ENCODE measurements at regions not wholly inside any gene's neighbourhood (a gene's known extent, or its start where the extent isn't known, plus 50 kb on each side); places are given as distances from the start of the nearest gene placed in this dataset.
"Not testable (repeated sequence)": the region's sequence is repeated elsewhere in the genome, so short reads cannot be mapped to it uniquely, and the experiment has no call there.

DNA sequence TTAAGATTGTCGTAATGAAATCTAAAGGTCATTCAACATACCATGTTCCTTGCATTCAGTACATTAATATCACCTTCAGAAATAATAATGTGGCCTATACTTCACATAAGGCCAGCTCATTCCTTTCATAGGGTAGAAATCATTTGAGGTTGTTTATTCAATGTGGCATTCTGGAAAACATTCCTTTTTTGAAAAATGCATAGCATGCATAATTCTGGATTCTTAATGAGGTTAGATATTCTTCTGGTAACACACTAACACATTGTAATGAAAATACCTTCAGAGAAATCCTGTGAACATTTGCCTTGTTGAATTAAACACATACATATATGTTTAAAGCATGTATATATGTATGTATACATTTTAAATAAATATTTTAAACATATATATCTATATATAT is 204.6 kb upstream of the KCNH7 start:
- no peak for DNase-seq
- no peak for ATAC-seq
- intact Hi-C loops (cut with DNase I, micrococcal nuclease): no loop called here

GRCh38 chr2:163039266-163039665 is 200.7 kb upstream of the KCNH7 start:
- no peak for ATAC-seq

GRCh38 chr2:163028807-163029206 is 190.2 kb upstream of the KCNH7 start:
- intact Hi-C loops (cut with DNase I, micrococcal nuclease): no loop called here
- ATAC-seq (no peak), DNase-seq (no peak)

More at GRCh38 chr2:163039266-163039665, 200.7 kb upstream of the KCNH7 start:
- intact Hi-C loops (cut with DNase I, micrococcal nuclease): no loop called here
- DNase-seq: no peak

GRCh38 chr2:163026136-163026775 is 187.7 kb upstream of the KCNH7 start:
- DNase-seq; ATAC-seq; intact Hi-C loops (cut with DNase I, micrococcal nuclease): not testable (repeated sequence)

DNA sequence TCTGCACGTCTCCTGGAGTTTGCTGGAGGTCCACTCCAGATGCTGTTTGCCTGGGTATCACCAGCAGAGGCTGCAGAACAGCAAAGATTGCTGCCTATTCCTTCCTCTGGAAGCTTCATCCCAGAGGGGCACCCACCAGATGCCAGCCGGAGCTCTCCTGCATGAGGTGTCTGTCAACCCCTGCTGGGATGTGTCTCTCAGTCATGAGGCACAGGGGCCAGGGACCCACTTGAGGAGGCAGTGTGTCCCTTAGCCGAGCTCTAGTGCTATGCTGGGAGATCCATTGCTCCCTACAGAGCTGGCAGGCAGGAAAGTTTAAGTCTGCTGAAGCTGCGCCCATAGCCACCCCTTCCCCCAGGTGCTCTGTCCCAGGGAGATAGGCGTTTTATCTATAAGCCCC is 178.3 kb upstream of the KCNH7 start:
- DNase-seq; intact Hi-C loops (cut with DNase I, micrococcal nuclease); ATAC-seq: not testable (repeated sequence)

GRCh38 chr2:163011000-163011399 is 172.4 kb upstream of the KCNH7 start:
- intact Hi-C loops (cut with DNase I, micrococcal nuclease): no loop called here
- no peak for ATAC-seq

DNA sequence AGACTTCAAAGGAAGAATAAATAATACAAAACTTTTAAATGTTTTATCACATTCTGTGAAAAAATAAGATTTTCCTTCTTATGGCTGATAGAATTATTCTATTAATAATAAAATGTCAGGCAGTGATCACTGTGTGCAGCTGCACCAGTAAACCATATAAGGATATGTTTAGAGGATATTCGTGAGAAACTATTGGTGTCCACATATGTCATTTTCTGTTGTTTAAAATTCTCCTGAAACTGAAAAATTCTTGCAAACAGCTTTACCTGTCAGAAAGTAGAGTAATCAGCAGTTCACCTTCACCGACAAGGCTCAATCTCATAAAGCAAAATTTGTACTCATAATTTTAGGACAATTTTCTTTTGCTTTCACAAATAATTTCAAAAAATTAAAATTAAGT is 170.1 kb upstream of the KCNH7 start:
- DNase-seq (no peak), ATAC-seq (no peak)
- intact Hi-C loops (cut with DNase I, micrococcal nuclease): no loop called here

More at GRCh38 chr2:163011000-163011399, 172.4 kb upstream of the KCNH7 start:
- no peak for DNase-seq

GRCh38 chr2:162994718-162995117 is 156.2 kb upstream of the KCNH7 start:
- DNase-seq (no peak), ATAC-seq (no peak)
- intact Hi-C loops (cut with DNase I, micrococcal nuclease): no loop called here

GRCh38 chr2:162992828-162993227 is 154.3 kb upstream of the KCNH7 start:
- DNase-seq (no peak), ATAC-seq (no peak)
- intact Hi-C loops (cut with DNase I, micrococcal nuclease): no loop called here

DNA sequence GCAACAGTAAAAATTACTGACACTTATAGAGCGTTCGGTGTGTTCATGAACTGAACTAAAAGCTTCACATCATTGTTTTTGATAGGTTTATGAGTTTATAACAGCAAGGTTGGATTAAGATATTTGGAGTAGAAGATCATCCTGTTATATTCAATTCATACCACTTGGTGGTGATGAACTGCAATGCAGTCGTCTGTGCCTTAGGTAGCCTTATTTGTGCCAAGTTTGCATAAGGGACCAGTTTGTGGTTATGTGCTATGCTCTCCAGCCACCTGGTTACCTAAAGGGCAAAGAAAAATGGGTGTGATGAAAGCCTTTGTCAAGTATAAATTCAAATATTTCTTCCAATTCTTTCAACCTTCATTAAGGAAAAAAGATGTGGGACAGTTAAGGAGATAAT is 150.9 kb upstream of the KCNH7 start:
- intact Hi-C loops (cut with DNase I, micrococcal nuclease): no loop called here
- DNase-seq (no peak), ATAC-seq (no peak)

DNA sequence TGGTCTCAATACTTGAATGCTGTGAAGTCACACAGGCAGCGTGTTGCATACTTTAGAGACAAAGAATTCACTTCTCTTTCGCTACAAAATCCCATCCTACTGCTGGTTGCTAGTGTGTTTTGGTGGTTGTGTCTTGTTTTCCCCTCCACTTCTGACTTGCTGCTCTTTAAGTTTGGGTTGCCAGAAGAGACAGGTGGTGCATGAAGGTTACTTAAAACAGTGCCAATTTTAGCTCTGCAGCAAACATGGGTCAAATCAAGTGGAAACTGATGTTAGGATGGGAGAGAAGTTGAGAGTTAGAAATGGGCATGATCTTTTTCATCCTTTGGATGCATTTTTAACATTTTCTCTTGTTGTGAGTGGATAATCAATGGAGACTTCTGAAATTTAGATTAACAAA is 136.2 kb upstream of the KCNH7 start:
- no peak for DNase-seq
- intact Hi-C loops (cut with DNase I, micrococcal nuclease): no loop called here
- ATAC-seq: no peak

DNA sequence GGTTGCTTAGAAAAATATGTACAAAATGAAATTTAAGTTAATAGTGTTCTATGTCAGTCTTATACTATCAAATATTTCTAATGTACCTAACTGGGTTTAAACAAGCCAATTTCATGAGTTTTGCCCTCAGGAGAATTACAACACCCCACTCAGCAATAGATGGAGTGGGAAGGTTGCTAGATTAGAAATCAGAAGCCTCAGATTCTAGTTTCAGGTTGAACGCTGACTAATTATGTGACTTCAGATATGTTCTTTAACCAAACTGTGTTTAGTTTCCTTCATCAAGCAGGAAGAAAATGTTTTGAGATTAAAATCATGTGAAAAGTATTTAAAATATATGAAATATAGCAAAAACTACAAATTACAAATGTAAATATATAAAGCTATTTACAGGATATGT is 133.8 kb upstream of the KCNH7 start:
- no peak for ATAC-seq
- intact Hi-C loops (cut with DNase I, micrococcal nuclease): no loop called here

DNA sequence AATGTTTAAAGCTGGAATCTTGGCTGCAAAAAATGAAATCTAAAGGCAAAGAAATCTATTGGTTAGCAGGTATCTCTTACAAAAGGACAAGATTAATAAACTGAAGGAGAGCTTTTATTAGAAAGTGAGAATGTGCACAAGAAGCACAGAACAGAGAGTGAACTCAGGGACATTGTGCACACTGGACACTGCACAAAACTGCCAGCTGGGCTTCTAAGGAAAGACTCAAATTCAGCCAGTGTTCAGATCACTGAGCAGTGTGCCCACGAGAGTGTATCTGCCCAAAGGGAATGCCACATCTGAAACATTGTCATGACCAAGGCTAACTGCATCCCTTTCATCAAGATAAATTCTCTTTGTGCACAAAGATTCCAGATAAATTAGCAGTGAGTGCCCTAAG is 129.7 kb upstream of the KCNH7 start:
- ATAC-seq (no peak), DNase-seq (no peak)
- intact Hi-C loops (cut with DNase I, micrococcal nuclease): no loop called here

More for the DNA sequence above, 133.8 kb upstream of the KCNH7 start:
- DNase-seq: no peak

DNA sequence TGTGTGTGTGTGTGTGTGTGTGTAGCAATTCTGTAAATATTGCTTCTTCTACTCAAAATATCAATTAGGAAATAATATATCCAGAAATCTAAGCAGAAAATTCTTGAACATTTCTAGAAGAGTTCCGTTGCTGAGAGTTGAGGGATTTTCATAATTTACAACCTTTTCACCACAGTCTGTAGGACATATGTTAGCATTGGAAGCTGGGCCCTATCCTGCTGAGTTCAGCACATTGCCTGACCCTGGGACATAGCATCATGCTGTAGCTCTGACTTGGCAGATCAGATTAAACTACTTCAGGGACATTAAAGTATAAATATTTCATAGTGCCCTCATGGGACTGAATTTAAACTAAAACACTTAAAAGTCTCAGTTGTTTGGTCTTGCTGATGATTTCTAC is 129.2 kb upstream of the KCNH7 start:
- intact Hi-C loops (cut with DNase I, micrococcal nuclease): no loop called here
- DNase-seq (no peak), ATAC-seq (no peak)

GRCh38 chr2:162967147-162967546 is 128.6 kb upstream of the KCNH7 start:
- DNase-seq (no peak), ATAC-seq (no peak)
- intact Hi-C loops (cut with DNase I, micrococcal nuclease): no loop called here

- intact Hi-C loops (cut with DNase I, micrococcal nuclease): no loop called here
- no peak for DNase-seq
- ATAC-seq: no peak
Measured at GRCh38 chr2:162965191-162965590, 126.6 kb upstream of the KCNH7 start.

DNA sequence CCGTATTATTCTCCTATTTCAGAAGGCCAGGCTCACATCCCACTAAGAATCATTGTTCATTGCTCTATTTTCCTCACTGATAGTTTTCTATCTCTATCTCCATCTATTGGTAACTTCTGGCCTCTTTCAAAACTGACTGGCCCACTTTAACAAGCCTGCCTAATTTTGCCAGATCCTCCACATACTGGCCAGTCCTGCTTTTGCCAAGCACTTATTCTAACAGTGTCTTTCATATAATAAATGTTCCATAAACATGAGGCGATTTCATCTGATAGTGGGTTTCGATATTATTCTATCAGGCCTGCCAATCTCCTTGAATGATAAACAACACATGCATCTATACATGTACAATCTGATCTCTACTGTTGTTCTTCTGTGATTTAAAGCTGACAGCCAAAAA is 125.9 kb upstream of the KCNH7 start:
- no peak for DNase-seq
- ATAC-seq: no peak
- intact Hi-C loops (cut with DNase I, micrococcal nuclease): no loop called here

DNA sequence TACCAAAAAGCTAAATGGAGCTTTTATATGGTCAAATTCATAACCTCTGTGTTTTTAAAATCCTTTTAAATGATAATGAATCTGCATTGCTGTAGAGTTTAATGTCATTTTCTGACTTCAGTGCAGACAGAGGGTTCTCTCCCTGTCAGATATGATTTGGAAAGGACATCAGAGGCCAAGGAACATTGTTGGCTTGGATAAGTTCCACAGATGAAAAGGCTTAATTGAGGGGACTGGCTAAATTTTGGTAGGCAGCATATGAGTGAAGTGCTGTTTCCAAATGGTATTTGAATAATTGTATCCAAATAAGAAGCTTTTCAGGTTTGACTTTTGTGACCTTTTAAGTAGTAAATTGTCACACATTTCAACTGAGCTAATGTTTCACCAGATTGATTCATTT is 124.6 kb upstream of the KCNH7 start:
- ATAC-seq: no peak
- intact Hi-C loops (cut with DNase I, micrococcal nuclease): no loop called here
- DNase-seq: no peak

DNA sequence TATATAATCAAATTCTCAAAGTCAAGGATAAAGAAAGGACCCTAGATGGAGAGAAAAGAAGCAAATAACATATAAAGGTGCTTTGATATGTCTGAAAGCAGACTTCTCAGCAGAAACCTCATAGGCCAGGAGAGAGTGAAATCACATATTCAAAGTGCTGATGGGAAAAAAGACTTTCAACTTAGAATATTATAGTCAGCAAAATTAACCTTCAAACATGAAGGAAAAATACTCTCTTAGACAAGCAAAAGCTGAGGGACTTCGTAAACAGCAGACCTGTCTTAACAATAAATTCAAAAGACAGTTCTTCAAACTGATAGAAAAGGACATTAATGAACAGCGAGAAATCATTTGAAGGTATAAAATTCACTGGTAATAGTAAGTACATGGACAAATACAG is 107.2 kb upstream of the KCNH7 start:
- intact Hi-C loops (cut with DNase I, micrococcal nuclease): no loop called here
- no peak for ATAC-seq
- no peak for DNase-seq

- intact Hi-C loops (cut with DNase I, micrococcal nuclease): no loop called here
- ATAC-seq: no peak
Measured at GRCh38 chr2:162938387-162938786, 99.8 kb upstream of the KCNH7 start.

GRCh38 chr2:162934191-162934590 is 95.6 kb upstream of the KCNH7 start:
- DNase-seq (no peak), ATAC-seq (no peak)
- intact Hi-C loops (cut with DNase I, micrococcal nuclease): no loop called here

More at GRCh38 chr2:162938387-162938786, 99.8 kb upstream of the KCNH7 start:
- DNase-seq: no peak

Measured in left colon (tissue), 2 donors.